CD4-positive, alpha-beta T cell treated with Interleukin-10 for 1 hour (primary cell): ENCODE measurements at regions not wholly inside any gene's neighbourhood (a gene's known extent, or its start where the extent isn't known, plus 50 kb on each side); places are given as distances from the start of the nearest gene placed in this dataset.
A peak's percentile ranks its signal among the peaks of the same experiment; 100 is the strongest.

Experiments
- DNase-seq: peaks from one replicate; pipeline ENCODE4 v3.0.0-alpha.2; 2020

DNA sequence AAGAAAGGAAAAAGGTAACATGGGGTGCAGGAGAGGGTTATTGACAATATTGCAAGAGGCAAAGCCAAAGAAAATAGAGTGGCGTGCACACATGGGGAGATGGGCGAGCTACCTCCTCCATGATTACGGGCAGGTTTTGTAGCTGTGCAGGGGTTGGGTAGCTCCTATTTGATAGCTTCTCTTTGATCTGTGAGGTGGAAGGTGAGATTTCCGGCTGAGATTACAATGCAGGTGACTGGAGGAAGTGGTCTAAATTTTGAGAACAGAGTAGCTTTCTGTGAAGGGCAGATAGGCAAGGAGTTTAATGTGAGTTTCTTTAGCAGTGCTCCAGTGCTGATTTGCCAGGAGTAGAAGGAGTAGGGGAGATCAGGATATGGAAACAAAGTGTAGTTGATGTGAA is 263.4 kb downstream of the PLA2G4A start:
- peak; percentile 44 for DNase-seq

GRCh38 chr1:187096689-187097088 is 267.9 kb downstream of the PLA2G4A start:
- no peak for DNase-seq

DNA sequence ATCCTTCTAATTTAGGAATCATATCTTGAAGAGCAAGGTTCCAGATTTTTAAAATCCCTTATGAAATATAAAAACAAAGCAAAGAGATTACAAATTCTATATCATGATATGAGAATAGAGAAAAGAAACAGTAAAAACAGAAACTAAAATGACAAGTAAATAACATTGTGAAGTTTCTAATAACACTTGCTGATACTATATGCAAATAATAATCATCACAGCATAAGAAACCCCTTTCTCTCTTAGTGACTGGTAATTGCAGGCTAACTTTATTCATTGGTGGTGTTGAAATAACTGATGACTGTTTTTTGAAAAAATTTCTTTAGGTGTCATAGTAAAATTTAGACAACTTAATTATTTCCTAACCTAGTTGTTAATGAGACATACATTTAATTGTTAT is 281.6 kb downstream of the PLA2G4A start:
- no peak for DNase-seq

- DNase-seq: no peak
Observed at GRCh38 chr1:187114792-187115191, 286.0 kb downstream of the PLA2G4A start.

GRCh38 chr1:187121661-187122060 is 292.9 kb downstream of the PLA2G4A start:
- DNase-seq: no peak

GRCh38 chr1:187122566-187122965 is 293.8 kb downstream of the PLA2G4A start:
- no peak for DNase-seq

- no peak for DNase-seq
Observed at GRCh38 chr1:187129132-187129531, 300.4 kb downstream of the PLA2G4A start.

DNA sequence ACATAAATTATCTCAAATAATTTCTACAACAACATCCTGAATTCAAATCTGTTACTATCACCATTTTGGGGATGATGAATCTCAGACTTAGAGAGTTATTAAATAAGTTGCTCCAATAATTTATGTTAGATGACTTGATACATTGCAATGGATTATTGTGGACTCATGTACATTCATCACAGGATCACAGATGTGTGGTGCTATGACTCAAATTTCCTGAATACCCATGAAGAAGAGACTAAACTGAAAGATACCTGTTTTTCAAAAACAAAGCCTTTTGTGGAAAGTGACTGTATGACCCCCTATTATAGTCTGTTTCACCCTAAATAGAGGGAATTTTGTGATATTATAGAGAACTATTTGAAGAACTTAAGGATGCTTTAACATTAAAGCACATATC is 315.0 kb downstream of the PLA2G4A start:
- no peak for DNase-seq

- DNase-seq: no peak
Observed at GRCh38 chr1:187146388-187146787, 317.6 kb downstream of the PLA2G4A start.

- DNase-seq: no peak
Observed at GRCh38 chr1:187151555-187151954, 322.8 kb downstream of the PLA2G4A start.

DNA sequence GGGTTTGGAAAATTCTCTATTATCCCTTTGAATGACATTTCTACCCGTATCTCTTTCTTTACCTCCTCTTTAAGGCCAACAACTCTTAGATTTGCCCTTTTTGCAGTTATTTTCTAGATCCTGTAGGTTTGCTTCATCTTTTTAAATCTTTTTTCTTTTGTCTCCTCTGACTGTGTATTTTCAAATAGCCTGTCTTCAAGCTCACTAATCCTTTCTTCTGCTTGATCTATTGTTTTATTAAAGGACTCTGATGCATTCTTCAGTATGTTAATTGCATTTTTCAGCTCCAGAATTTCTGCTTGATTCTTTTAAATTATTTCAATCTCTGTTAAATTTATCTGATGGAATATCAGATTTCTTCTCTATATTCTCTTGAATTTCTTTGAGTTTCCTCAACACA is 324.3 kb downstream of the PLA2G4A start:
- DNase-seq: no peak

GRCh38 chr1:187157115-187157514 is 328.4 kb downstream of the PLA2G4A start:
- peak; percentile 1 for DNase-seq

GRCh38 chr1:187157552-187157951 is 328.8 kb downstream of the PLA2G4A start:
- no peak for DNase-seq

- no peak for DNase-seq
Observed at GRCh38 chr1:187167555-187167954, 338.8 kb downstream of the PLA2G4A start.

DNA sequence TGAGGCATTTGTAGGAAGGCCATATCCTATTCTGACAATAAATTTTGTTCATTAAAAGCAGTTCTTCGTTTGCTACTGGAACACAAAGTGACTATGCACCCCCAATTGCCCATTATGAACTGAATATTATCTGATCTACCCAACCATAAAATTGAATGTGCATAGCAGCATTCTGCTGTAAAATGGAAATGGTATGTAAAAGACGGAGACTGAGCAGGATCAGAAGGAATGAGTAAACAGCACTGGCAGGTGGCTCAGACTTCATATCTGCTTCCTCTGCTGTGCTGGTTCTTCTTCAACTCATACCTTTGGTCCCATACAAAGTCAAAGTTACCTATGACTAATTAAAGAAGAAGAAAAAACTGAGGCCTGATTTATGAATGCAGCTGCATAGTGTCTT is 339.5 kb downstream of the PLA2G4A start:
- no peak for DNase-seq

- no peak for DNase-seq
Observed at GRCh38 chr1:187185389-187185788, 356.6 kb downstream of the PLA2G4A start.

- no peak for DNase-seq
Observed at GRCh38 chr1:187197685-187198084, 368.9 kb downstream of the PLA2G4A start.

DNA sequence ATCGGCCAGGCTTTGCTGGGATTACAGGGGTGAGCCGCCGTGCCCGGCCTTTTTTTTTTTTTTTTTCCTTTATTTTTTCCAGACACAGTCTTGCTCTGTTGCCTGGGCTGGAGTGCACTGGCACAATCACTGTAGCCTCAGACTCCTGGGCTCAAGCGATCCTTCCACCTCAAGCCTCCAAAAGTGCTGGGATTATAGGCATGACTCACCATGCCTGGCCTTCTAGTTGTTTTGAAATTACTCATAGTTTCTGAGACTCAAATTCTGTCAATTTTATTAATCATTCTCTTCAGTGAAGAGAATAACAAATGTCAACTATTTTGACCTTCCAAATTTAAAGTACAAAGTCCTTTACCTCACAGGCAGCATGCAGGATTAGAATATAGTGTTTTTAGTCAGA is 374.5 kb downstream of the PLA2G4A start:
- DNase-seq: no peak

DNA sequence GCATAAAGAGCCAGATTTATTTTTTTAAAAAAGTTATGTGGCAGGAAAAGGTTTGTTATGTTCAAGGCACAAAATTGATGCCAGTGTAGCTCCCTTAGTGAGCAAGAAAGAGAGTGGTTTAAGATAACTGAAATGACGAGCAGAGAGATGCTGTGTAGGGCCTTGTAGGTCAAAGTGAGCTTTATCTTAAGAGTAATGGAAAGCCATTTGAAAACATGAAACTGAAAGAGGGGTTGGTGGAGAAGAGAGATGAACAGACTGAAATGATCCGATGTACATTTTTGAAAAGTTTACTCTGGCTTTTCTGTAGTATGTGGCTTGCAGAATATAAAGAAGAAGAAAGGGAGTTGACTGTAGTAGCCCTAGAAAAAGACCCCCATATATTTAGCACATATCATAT is 383.6 kb downstream of the PLA2G4A start:
- no peak for DNase-seq

GRCh38 chr1:187226396-187226795 is 397.6 kb downstream of the PLA2G4A start:
- no peak for DNase-seq

DNA sequence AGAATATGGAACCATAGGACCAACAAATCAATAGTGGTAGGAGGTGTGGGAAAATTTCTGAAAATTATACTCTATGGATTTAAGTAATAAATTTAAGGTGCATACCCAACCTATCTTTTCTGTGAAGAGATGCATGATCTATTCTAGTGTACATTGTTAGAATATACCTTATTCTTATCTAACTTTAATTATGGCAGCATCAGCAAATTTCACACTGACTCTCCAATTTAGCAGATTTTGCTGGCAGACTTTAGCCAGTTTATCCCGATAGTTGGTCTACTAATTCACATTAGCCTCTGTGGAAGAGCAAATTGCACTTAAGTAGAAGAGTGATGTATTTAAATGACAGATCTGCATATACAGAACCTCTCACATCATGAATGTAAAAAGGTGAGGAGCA is 400.0 kb downstream of the PLA2G4A start:
- DNase-seq: no peak

DNA sequence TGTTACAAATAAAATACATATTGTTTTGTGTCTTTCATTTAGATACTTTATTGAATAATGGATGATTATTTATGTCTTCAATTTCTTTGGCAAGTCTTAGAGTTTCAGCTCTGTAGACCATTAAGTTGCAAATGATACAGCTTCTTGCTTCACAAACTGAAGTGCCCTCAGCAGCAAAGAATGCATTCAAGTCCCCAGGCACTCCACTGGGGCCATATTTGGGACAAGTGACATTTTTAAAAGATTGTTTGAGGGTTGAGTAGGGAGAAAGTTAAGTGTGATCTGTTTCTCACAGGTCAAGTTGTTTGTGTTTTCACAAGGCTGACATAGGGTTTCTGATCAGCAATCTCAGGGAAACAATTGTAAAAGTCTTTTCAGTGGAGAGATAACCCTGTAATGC is 400.7 kb downstream of the PLA2G4A start:
- no peak for DNase-seq

DNA sequence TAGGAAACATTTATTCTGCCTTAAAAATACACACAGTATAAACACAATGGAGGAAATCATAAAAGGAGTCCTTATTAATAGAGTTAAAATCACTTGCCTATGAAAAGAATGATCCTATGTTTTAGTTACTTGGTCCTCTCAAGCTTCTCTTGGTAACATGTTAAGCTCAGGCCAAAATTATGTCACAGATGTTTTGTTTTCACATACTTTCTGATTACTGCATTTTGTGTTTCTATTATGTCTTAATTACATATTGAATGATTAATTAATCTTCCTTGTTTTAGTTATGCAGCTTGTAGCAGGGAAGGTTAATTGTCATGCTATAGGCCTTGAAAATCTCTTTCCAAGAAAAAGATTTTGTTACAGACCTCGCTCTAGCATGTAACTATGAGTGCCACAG is 406.0 kb downstream of the PLA2G4A start:
- DNase-seq: no peak

DNA sequence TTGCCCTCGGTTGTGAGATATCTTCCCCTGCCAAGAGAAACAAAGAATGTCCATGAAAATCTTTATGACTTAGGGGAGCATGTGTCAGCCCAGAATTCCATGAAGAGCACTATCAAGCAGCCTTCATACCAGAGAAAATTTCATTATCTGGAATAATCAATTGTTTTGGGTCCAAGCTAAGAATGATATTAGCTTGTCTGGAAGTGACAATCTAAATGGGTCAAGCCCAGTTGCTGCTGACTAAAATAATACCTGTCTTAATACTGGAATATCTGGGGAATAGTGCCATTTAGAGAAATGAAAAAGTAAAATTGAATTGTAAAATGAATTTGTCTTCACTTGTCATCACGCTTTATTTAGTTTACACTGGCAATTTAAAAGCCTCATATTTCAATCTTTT is 407.4 kb downstream of the PLA2G4A start:
- DNase-seq: no peak

DNA sequence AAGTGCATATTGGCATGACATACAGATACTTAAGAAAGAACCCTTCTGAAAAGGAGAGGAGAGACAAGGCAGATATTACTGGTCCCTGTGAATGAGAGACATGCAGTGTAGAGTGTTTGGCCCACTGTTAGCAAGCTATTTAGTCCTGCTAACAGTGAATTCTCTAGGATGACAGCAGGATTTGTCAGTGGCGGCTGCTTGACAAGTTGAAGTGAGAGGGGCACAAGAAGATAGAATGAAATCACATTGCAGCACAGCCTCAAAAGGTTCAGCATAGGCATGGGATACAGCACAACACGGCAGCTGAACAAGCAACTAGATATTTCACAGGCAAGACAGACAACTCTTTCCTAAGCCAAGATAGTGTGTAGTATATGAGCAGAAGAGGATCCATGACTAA is 407.9 kb downstream of the PLA2G4A start:
- no peak for DNase-seq

- no peak for DNase-seq
Observed at GRCh38 chr1:187237542-187237941, 408.8 kb downstream of the PLA2G4A start.
